ENCODE measurements at regions not wholly inside any gene's neighbourhood (a gene's known extent, or its start where the extent isn't known, plus 50 kb on each side); places are given as distances from the start of the nearest gene placed in this dataset.

DNA sequence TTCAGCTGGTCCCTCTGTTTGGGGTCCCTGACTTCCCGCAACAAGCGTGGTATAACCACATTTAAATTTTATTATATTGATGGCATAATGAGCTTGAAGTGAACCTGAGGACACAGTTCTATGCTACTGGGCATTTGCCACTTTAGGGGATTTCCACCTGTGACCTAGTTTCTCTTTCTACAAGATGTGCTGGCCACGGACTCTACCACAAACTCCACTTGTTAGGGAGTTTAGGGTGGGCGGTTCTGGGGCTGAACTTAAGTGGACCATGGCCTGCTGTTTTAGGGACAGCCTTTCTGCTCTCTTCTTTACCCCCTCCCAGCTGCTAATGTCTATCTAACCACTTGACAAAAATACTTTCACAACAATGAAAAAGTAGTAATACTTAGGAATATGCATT, 1199.1 kb downstream of the SI start:
- no peaks in the 10 kb centered on the region for H3K36me3 ChIP-seq (ENCODE audit: low read depth)
- TF ChIP-seq, protein P1, sequence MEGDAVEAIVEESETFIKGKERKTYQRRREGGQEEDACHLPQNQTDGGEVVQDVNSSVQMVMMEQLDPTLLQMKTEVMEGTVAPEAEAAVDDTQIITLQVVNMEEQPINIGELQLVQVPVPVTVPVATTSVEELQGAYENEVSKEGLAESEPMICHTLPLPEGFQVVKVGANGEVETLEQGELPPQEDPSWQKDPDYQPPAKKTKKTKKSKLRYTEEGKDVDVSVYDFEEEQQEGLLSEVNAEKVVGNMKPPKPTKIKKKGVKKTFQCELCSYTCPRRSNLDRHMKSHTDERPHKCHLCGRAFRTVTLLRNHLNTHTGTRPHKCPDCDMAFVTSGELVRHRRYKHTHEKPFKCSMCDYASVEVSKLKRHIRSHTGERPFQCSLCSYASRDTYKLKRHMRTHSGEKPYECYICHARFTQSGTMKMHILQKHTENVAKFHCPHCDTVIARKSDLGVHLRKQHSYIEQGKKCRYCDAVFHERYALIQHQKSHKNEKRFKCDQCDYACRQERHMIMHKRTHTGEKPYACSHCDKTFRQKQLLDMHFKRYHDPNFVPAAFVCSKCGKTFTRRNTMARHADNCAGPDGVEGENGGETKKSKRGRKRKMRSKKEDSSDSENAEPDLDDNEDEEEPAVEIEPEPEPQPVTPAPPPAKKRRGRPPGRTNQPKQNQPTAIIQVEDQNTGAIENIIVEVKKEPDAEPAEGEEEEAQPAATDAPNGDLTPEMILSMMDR (IDR thresholded peaks at IDR 0.05) = no peak
- no peak overlapping the region for H3K4me3 ChIP-seq
- DNase-seq (no peak), ATAC-seq (no peak)
- intact Hi-C loops (cut with DNase I, micrococcal nuclease) = no loop called here
- H3K4me1 ChIP-seq (ENCODE audit: low read depth) = no peaks in the 10 kb centered on the region
- peaks cover 17% of the 10 kb centered on the region for H3K9me3 ChIP-seq

DNA sequence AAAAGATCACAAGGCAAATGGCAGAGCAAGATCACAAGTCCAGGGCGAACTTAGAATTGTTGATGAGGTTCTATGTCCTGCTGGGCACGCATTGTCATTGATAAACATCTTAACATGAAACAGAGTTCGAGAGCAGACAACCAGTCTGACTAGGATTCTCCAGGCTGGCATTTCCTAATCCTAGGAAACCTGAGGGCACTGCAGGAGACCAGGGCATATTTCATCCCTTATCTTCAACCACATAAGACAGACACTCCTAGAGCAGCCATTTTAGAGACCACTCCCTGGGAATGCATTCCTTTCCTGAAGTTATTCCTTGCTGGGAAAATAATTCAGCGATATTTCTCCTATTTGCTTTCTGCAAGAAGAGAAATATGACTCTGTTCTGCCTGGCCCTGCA, 1199.9 kb downstream of the SI start:
- intact Hi-C loops (cut with DNase I, micrococcal nuclease) = no loop called here
- Histone ChIP-seq H3K4me1 (ENCODE audit: low read depth) (no peaks in the 10 kb centered on the region), H3K36me3 (ENCODE audit: low read depth) (no peaks in the 10 kb centered on the region), H3K4me3 (no peak overlapping the region), H3K9me3 (peaks cover 17% of the 10 kb centered on the region)
- DNase-seq = peak in 1 of 3 donors; percentile 3
- TF ChIP-seq, protein P1 (IDR thresholded peaks at IDR 0.05) = no peak
- ATAC-seq = no peak

DNA sequence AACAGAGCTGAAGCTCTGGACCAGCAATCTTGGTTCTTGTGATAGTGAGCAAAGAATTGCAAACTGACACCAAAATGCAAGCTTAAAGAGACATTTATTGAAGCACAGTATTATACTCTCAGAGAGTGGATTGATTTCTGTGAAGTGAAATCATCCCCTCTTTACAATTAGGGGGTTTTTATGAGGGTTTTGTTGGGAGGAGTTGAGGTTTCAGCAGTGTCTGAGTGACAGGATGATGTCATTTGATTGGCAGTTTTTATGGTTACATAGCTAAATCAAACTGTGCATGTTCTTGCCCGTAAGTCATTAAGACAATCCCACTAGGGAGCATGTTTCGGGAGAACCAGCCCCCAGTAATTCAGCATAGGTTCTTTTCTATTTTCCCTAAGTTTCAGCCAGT, 1200.5 kb downstream of the SI start:
- ATAC-seq = no peak
- intact Hi-C loops (cut with DNase I, micrococcal nuclease) = no loop called here
- H3K4me1 ChIP-seq (ENCODE audit: low read depth) = no peaks in the 10 kb centered on the region
- H3K4me3 ChIP-seq = no peak overlapping the region
- no peaks in the 10 kb centered on the region for H3K36me3 ChIP-seq (ENCODE audit: low read depth)
- DNase-seq = no peak
- peaks cover 17% of the 10 kb centered on the region for H3K9me3 ChIP-seq
- TF ChIP-seq, protein P1 (IDR thresholded peaks at IDR 0.05) = no peak

DNA sequence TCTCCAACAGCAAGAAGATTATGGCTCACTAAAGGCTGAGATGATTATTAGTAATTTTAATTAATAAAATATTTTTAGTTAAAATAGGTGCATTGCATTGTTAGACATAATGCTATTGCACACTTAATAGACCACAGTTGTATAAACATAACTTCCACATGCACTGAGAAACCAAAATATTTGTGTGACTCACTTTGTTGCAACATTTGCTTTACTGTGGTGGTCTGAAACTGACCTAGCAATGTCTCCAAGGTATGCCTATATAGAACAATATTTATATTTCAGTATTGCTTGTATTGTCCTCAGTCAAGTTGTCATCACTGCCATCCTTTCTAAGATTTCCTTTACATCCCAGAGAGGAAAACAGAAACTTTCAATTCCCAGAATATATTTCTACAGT, 1215.2 kb downstream of the SI start:
- no peaks in the 10 kb centered on the region for H3K4me1 ChIP-seq (ENCODE audit: low read depth)
- ATAC-seq = no peak
- no peaks in the 10 kb centered on the region for H3K36me3 ChIP-seq (ENCODE audit: low read depth)
- no peak overlapping the region for H3K4me3 ChIP-seq
- intact Hi-C loops (cut with DNase I, micrococcal nuclease) = no loop called here
- H3K9me3 ChIP-seq = peaks cover under 1% of the 10 kb centered on the region
- DNase-seq = no peak
- TF ChIP-seq, protein P1 (IDR thresholded peaks at IDR 0.05) = no peak

DNA sequence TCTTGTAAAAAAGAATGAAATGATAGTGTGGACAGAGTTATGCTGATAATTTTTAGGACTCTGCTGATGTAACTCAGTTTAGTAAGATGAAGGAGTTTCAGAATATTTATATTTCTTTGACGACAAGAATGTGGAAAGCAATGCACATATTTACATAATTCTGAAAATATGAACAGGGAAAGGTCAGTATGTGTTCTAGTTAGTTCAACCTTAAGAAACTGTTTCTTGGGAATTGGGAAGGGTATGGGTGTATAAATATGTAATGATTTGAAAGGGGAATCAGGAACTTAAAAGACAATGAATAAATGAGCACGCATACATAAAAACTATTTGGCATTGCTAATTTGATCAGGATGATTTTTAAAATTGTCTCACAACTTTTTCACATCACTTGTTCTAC, 1226.1 kb downstream of the SI start:
- TF ChIP-seq, protein P1 (IDR thresholded peaks at IDR 0.05) = no peak
- H3K4me1 ChIP-seq (ENCODE audit: low read depth) = no peaks in the 10 kb centered on the region
- intact Hi-C loops (cut with DNase I, micrococcal nuclease) = no loop called here
- no peaks in the 10 kb centered on the region for H3K36me3 ChIP-seq (ENCODE audit: low read depth)
- no peak for DNase-seq
- no peak for ATAC-seq
- H3K9me3 ChIP-seq = no peaks in the 10 kb centered on the region
- no peak overlapping the region for H3K4me3 ChIP-seq

DNA sequence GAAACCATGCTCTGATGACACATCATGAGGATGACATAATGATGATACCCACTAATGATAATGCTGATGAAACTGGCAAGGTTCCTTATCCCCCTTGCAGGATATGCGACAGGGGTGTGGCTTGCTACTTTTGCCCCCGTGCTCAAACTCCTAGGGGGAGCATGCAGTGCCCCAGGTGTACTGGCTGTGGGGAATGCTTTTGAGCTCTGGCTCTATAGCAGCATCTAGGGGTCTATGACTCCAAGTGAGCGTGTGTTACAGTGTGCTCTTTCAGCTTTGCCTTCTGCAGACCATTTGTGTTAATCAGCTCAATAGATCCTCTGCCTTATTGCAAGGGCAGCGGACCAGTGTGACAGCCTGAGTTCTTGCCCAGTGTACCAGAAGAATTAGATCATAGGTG, 1239.5 kb downstream of the SI start:
- no peaks in the 10 kb centered on the region for H3K36me3 ChIP-seq (ENCODE audit: low read depth)
- intact Hi-C loops (cut with DNase I, micrococcal nuclease) = no loop called here
- TF ChIP-seq, protein P1 (IDR thresholded peaks at IDR 0.05) = no peak
- no peak overlapping the region for H3K4me3 ChIP-seq
- ATAC-seq = no peak
- DNase-seq = no peak
- no peaks in the 10 kb centered on the region for H3K9me3 ChIP-seq
- H3K4me1 ChIP-seq (ENCODE audit: low read depth) = no peaks in the 10 kb centered on the region
